ENCODE measurements at regions not wholly inside any gene's neighbourhood (a gene's known extent, or its start where the extent isn't known, plus 50 kb on each side); places are given as distances from the start of the nearest gene placed in this dataset.

GRCh38 chr11:45726493-45727054, 61.2 kb upstream of the CHST1 start:
- no peak overlapping the region for H3K4me3 ChIP-seq (ENCODE audit: low read depth in 1 of 2, low read length in 1 of 2)
- no peaks in the 10 kb centered on the region for H3K4me1 ChIP-seq (ENCODE audit: control insufficient read depth in 1 of 2, insufficient read depth in 1 of 2, low read depth in 1 of 2, low read length in 1 of 2)
- no peaks in the 10 kb centered on the region for H3K9me3 ChIP-seq
- no peak overlapping the region for H3K27ac ChIP-seq
- H3K27me3 ChIP-seq = peaks cover 52% of the 10 kb centered on the region
- TF ChIP-seq CTCF (IDR thresholded peaks at IDR 0.05) = no peak
- no peaks in the 10 kb centered on the region for H3K36me3 ChIP-seq

GRCh38 chr11:45725776-45726492, 60.5 kb upstream of the CHST1 start:
- H3K36me3 ChIP-seq = no peaks in the 10 kb centered on the region
- H3K4me1 ChIP-seq (ENCODE audit: control insufficient read depth in 1 of 2, insufficient read depth in 1 of 2, low read depth in 1 of 2, low read length in 1 of 2) = no peaks in the 10 kb centered on the region
- no peaks in the 10 kb centered on the region for H3K9me3 ChIP-seq
- no peak overlapping the region for H3K4me3 ChIP-seq (ENCODE audit: low read depth in 1 of 2, low read length in 1 of 2)
- H3K27me3 ChIP-seq = peaks cover 52% of the 10 kb centered on the region
- TF ChIP-seq CTCF (IDR thresholded peaks at IDR 0.05) = no peak
- H3K27ac ChIP-seq = no peak overlapping the region

- H3K27ac ChIP-seq = no peak overlapping the region
- H3K27me3 ChIP-seq = peaks cover 60% of the 10 kb centered on the region
- H3K4me3 ChIP-seq (ENCODE audit: low read depth in 1 of 2, low read length in 1 of 2) = no peak overlapping the region
- no peaks in the 10 kb centered on the region for H3K36me3 ChIP-seq
- H3K4me1 ChIP-seq (ENCODE audit: control insufficient read depth in 1 of 2, insufficient read depth in 1 of 2, low read depth in 1 of 2, low read length in 1 of 2) = no peaks in the 10 kb centered on the region
- H3K9me3 ChIP-seq = no peaks in the 10 kb centered on the region
- TF ChIP-seq CTCF (IDR thresholded peaks at IDR 0.05) = no peak
Observed at GRCh38 chr11:45725121-45725520, 59.7 kb upstream of the CHST1 start.

GRCh38 chr11:45724153-45724552, 58.7 kb upstream of the CHST1 start:
- no peaks in the 10 kb centered on the region for H3K36me3 ChIP-seq
- no peak overlapping the region for H3K4me3 ChIP-seq (ENCODE audit: low read depth in 1 of 2, low read length in 1 of 2)
- H3K9me3 ChIP-seq = no peaks in the 10 kb centered on the region
- peaks cover 66% of the 10 kb centered on the region for H3K27me3 ChIP-seq
- H3K27ac ChIP-seq = no peak overlapping the region
- TF ChIP-seq CTCF (IDR thresholded peaks at IDR 0.05) = no peak
- H3K4me1 ChIP-seq (ENCODE audit: control insufficient read depth in 1 of 2, insufficient read depth in 1 of 2, low read depth in 1 of 2, low read length in 1 of 2) = no peaks in the 10 kb centered on the region

- Histone ChIP-seq H3K27me3 (peaks cover 68% of the 10 kb centered on the region), H3K4me1 (ENCODE audit: control insufficient read depth in 1 of 2, insufficient read depth in 1 of 2, low read depth in 1 of 2, low read length in 1 of 2) (no peaks in the 10 kb centered on the region), H3K9me3 (no peaks in the 10 kb centered on the region), H3K4me3 (ENCODE audit: low read depth in 1 of 2, low read length in 1 of 2) (no peak overlapping the region), H3K36me3 (no peaks in the 10 kb centered on the region), H3K27ac (no peak overlapping the region)
- TF ChIP-seq CTCF (IDR thresholded peaks at IDR 0.05) = no peak
Observed at GRCh38 chr11:45723397-45723796, 58.0 kb upstream of the CHST1 start.

Data from neutrophil (primary cell).